Astrocyte (in vitro differentiated cells and primary cell): ENCODE measurements at regions not wholly inside any gene's neighbourhood (a gene's known extent, or its start where the extent isn't known, plus 50 kb on each side); places are given as distances from the start of the nearest gene placed in this dataset.

Experiments used
- DNase-seq: peaks from one replicate; pipeline ENCODE4 v3.0.0-alpha.2; 2010; ENCODE audit warnings: low read depth
- FAIRE-seq: peaks from 2 replicates; lab custom pipeline; 2011; peaks lifted over from hg19 to GRCh38; lab: Jason Lieb, UNC
- H2AFZ ChIP-seq: 2 replicates; pipeline ENCODE4 v1.6.0; 2012; ENCODE audit warnings: low read depth, low read length, inconsistent platforms
- H3K27ac ChIP-seq: 2 replicates; pipeline ENCODE4 v1.5.1; 2011; ENCODE audit warnings: low read depth, low read length, inconsistent platforms
- H3K27me3 ChIP-seq: 2 replicates; pipeline ENCODE4 v1.6.0; 2011; ENCODE audit warnings: low read length, inconsistent platforms; ENCODE audit not compliant: insufficient read depth
- H3K36me3 ChIP-seq: 2 replicates; pipeline ENCODE4 v1.5.1; 2011; ENCODE audit warnings: low read length, inconsistent platforms; ENCODE audit not compliant: insufficient read depth
- H3K4me1 ChIP-seq: 2 replicates; pipeline ENCODE4 v1.5.1; 2011; ENCODE audit warnings: low read length, inconsistent platforms; ENCODE audit not compliant: insufficient read depth
- H3K4me2 ChIP-seq: 2 replicates; pipeline ENCODE4 v1.6.0; 2012; ENCODE audit warnings: low read length, inconsistent platforms
- H3K4me3 ChIP-seq: 2 replicates; pipeline ENCODE4 v1.5.1; 2011; ENCODE audit warnings: low read depth, mild to moderate bottlenecking, low read length, inconsistent platforms; ENCODE audit not compliant: insufficient read depth
- H3K79me2 ChIP-seq: 2 replicates; pipeline ENCODE4 v1.6.0; 2012; ENCODE audit warnings: mild to moderate bottlenecking, low read length, inconsistent platforms; ENCODE audit not compliant: insufficient read depth
- H3K9ac ChIP-seq: 2 replicates; pipeline ENCODE4 v1.6.0; 2012; ENCODE audit warnings: mild to moderate bottlenecking, low read length, inconsistent platforms
- H3K9me3 ChIP-seq: 2 replicates; pipeline ENCODE4 v1.5.1; 2012; ENCODE audit warnings: low read depth, mild to moderate bottlenecking, low read length, inconsistent platforms; ENCODE audit not compliant: insufficient read depth
- H4K20me1 ChIP-seq: 2 replicates; pipeline ENCODE4 v1.6.0; 2012; ENCODE audit warnings: low read length, inconsistent platforms; ENCODE audit not compliant: insufficient read depth
- H3K27ac Mint-ChIP-seq: one replicate; pipeline ENCODE4 v1.8.0; 2021; ENCODE audit warnings: mild to moderate bottlenecking, mixed read lengths; ENCODE audit not compliant: unreplicated experiment
- H3K27me3 Mint-ChIP-seq: one replicate; pipeline ENCODE4 v1.8.0; 2021; ENCODE audit warnings: low read depth, mixed read lengths; ENCODE audit not compliant: unreplicated experiment
- H3K36me3 Mint-ChIP-seq: one replicate; pipeline ENCODE4 v1.8.0; 2021; ENCODE audit warnings: low read depth, mixed read lengths; ENCODE audit not compliant: unreplicated experiment
- H3K4me1 Mint-ChIP-seq: one replicate; pipeline ENCODE4 v1.8.0; 2021; ENCODE audit warnings: low read depth, mixed read lengths; ENCODE audit not compliant: unreplicated experiment
- H3K4me3 Mint-ChIP-seq: one replicate; pipeline ENCODE4 v1.8.0; 2021; ENCODE audit warnings: mild to moderate bottlenecking, moderate library complexity, mixed read lengths; ENCODE audit not compliant: unreplicated experiment
- H3K9me3 Mint-ChIP-seq: one replicate; pipeline ENCODE4 v1.8.0; 2021; ENCODE audit warnings: mild to moderate bottlenecking, mixed read lengths; ENCODE audit not compliant: unreplicated experiment
- EZH2 ChIP-seq: IDR thresholded peaks from 2 replicates; pipeline ENCODE4 v1.6.1; 2012; ENCODE audit warnings: mild to moderate bottlenecking, low read length, inconsistent platforms; ENCODE audit not compliant: insufficient read depth
- TF ChIP-seq, protein P1 (sequence below): IDR thresholded peaks from 2 replicates; pipeline ENCODE4 v1.5.1; 2011; ENCODE audit warnings: low read depth, mild to moderate bottlenecking, inconsistent platforms, low read length, moderate library complexity; ENCODE audit not compliant: insufficient read depth

DNA sequence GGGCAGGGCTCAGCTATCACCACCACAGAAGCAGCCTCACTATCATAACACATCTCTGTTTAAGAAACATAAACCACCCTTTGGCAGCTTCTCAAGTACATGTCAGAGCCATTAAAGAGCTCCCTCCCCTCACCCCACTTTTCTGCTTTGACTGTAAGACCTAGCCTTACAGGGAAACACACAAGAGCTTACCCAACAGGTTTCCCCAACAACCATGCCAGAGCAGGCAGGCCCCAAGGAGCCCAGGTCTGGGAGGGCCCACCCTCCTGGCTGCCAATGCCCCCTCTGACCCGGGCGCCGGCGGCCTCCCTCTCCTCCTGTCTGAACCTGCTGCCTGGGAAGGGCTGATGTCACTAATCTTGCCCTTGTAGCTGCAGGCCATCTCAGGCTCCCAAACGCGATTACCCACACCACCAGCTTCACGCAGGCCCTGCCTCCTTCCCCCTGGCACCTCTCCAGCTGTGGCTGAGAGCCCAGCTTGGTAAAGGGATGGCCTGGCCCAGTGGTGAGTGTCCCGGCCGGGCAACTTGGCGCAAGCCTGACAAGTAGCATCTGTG lies 402.0 kb downstream of the MAFB start:
- H3K27ac ChIP-seq: no peak overlapping the region
- no peak for FAIRE-seq
- no peaks in the 10 kb centered on the region for H4K20me1 ChIP-seq
- DNase-seq: no peak
- Mint-ChIP-seq H3K9me3 (no peaks in the 10 kb centered on the region), H3K27me3 (peaks cover 19% of the 10 kb centered on the region), H3K27ac (no peak overlapping the region), H3K36me3 (no peaks in the 10 kb centered on the region), H3K4me3 (no peak overlapping the region), H3K4me1 (no peaks in the 10 kb centered on the region)
- no peaks in the 10 kb centered on the region for H3K9me3 ChIP-seq
- TF ChIP-seq, protein P1, sequence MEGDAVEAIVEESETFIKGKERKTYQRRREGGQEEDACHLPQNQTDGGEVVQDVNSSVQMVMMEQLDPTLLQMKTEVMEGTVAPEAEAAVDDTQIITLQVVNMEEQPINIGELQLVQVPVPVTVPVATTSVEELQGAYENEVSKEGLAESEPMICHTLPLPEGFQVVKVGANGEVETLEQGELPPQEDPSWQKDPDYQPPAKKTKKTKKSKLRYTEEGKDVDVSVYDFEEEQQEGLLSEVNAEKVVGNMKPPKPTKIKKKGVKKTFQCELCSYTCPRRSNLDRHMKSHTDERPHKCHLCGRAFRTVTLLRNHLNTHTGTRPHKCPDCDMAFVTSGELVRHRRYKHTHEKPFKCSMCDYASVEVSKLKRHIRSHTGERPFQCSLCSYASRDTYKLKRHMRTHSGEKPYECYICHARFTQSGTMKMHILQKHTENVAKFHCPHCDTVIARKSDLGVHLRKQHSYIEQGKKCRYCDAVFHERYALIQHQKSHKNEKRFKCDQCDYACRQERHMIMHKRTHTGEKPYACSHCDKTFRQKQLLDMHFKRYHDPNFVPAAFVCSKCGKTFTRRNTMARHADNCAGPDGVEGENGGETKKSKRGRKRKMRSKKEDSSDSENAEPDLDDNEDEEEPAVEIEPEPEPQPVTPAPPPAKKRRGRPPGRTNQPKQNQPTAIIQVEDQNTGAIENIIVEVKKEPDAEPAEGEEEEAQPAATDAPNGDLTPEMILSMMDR: no peak
- TF ChIP-seq EZH2: no peak
- no peak overlapping the region for H3K4me3 ChIP-seq
- no peaks in the 10 kb centered on the region for H3K36me3 ChIP-seq
- no peak overlapping the region for H2AFZ ChIP-seq
- H3K79me2 ChIP-seq: no peaks in the 10 kb centered on the region
- H3K4me2 ChIP-seq: no peak overlapping the region
- H3K4me1 ChIP-seq: no peaks in the 10 kb centered on the region
- peaks cover 7% of the 10 kb centered on the region for H3K27me3 ChIP-seq
- no peak overlapping the region for H3K9ac ChIP-seq

DNA sequence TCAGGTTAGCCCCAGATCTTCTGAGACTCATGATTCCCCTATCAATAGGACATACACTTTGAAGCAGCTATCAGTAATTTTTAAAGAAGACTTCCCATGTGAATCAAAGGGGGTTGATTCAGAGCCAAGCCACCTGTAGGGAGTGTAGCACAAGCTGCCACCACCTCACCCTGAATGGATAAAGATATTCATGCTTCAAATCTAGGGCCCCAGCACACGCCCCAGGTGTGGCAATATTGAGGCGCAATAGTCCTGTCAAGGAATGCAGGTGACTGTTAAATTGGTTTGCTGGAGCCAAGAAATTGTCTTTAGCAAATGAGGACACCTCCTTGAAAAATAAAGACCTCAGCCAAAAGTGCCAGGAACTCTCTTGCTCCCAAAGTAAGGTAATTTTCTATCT lies 404.4 kb downstream of the MAFB start:
- no peak overlapping the region for H3K27ac Mint-ChIP-seq
- no peak for FAIRE-seq
- DNase-seq: no peak
- Histone ChIP-seq H3K4me3 (no peak overlapping the region), H2AFZ (no peak overlapping the region), H3K79me2 (no peaks in the 10 kb centered on the region), H3K27me3 (peaks cover 7% of the 10 kb centered on the region), H4K20me1 (no peaks in the 10 kb centered on the region), H3K9me3 (no peaks in the 10 kb centered on the region), H3K27ac (no peak overlapping the region), H3K36me3 (no peaks in the 10 kb centered on the region), H3K4me2 (no peak overlapping the region), H3K4me1 (no peaks in the 10 kb centered on the region), H3K9ac (no peak overlapping the region)
- no peaks in the 10 kb centered on the region for H3K9me3 Mint-ChIP-seq
- TF ChIP-seq, protein P1: no peak
- TF ChIP-seq EZH2: no peak
- H3K36me3 Mint-ChIP-seq: no peaks in the 10 kb centered on the region
- H3K4me3 Mint-ChIP-seq: no peak overlapping the region
- peaks cover 19% of the 10 kb centered on the region for H3K27me3 Mint-ChIP-seq
- H3K4me1 Mint-ChIP-seq: peaks cover 4% of the 10 kb centered on the region

DNA sequence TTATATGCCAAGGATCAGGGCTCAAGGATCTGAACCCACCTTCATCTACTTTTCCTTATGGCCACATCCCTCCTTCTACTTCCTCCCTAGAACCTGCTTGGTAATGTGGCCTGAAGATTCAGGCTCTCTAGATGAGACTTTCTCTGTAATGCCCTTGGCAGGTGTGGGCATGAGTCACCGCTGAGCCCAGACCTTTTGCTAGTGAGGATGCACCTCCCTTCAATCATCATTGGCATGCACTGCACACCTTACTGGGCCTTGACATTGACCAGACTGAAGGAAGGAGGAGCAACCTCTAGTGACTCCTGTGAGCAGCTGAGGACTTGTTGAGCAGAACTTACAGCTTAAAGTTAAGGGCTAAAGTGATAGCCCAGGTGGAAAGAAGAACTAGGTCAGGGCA lies 405.3 kb downstream of the MAFB start:
- H3K9me3 Mint-ChIP-seq: no peaks in the 10 kb centered on the region
- no peak overlapping the region for H3K4me2 ChIP-seq
- no peak for FAIRE-seq

More for the DNA sequence above, 405.3 kb downstream of the MAFB start:
- Mint-ChIP-seq H3K27me3 (peaks cover 19% of the 10 kb centered on the region), H3K27ac (no peak overlapping the region), H3K4me1 (peaks cover 7% of the 10 kb centered on the region), H3K4me3 (no peak overlapping the region), H3K36me3 (no peaks in the 10 kb centered on the region)
- Histone ChIP-seq H3K4me3 (no peak overlapping the region), H3K27ac (no peak overlapping the region), H4K20me1 (no peaks in the 10 kb centered on the region), H2AFZ (no peak overlapping the region), H3K27me3 (peaks cover 5% of the 10 kb centered on the region), H3K79me2 (no peaks in the 10 kb centered on the region), H3K9me3 (no peaks in the 10 kb centered on the region), H3K4me1 (no peaks in the 10 kb centered on the region), H3K36me3 (no peaks in the 10 kb centered on the region), H3K9ac (no peak overlapping the region)
- DNase-seq: no peak
- TF ChIP-seq EZH2: no peak
- TF ChIP-seq, protein P1: no peak
